ENCODE measurements at regions not wholly inside any gene's neighbourhood (a gene's known extent, or its start where the extent isn't known, plus 50 kb on each side); places are given as distances from the start of the nearest gene placed in this dataset.

- no peak for DNase-seq (ENCODE audit: low read depth)
These were observed 74.3 kb downstream of the SLC25A15 start for GRCh38 chr13:40863723-40864122.

GRCh38 chr13:40874138-40874779 lies 84.8 kb downstream of the SLC25A15 start:
- DNase-seq (ENCODE audit: low read depth): peak; percentile 1

- DNase-seq (ENCODE audit: low read depth): no peak
These were observed 85.6 kb downstream of the SLC25A15 start for GRCh38 chr13:40875044-40875443.

GRCh38 chr13:40875583-40875982 lies 86.2 kb downstream of the SLC25A15 start:
- no peak for DNase-seq (ENCODE audit: low read depth)

- no peak for DNase-seq (ENCODE audit: low read depth)
These were observed 86.8 kb downstream of the SLC25A15 start for GRCh38 chr13:40876020-40876738.

- DNase-seq (ENCODE audit: low read depth): no peak
These were observed 88.9 kb downstream of the SLC25A15 start for GRCh38 chr13:40878321-40878720.

GRCh38 chr13:40878823-40879222 lies 89.4 kb downstream of the SLC25A15 start:
- no peak for DNase-seq (ENCODE audit: low read depth)
